K562 (cell line): ENCODE measurements at regions not wholly inside any gene's neighbourhood (a gene's known extent, or its start where the extent isn't known, plus 50 kb on each side); places are given as distances from the start of the nearest gene placed in this dataset.

Experiments used
- CCAR2 ChIP-seq: fragments of 200-400 bp; formaldehyde crosslinking; IDR thresholded peaks from 2 replicates; pipeline ENCODE4 v1.6.1; 2017; ENCODE audit warnings: mild to moderate bottlenecking, low read depth, low read length
- ESRRB ChIP-seq: fragments of 250-450 bp; sonication (Bioruptor Pico); IDR thresholded peaks from 2 replicates; pipeline ENCODE4 v1.5.0; 2020; ENCODE audit warnings: mild to moderate bottlenecking, moderate library complexity, borderline replicate concordance
- GTF2E2 ChIP-seq: fragments of 200-800 bp; sonication (Bioruptor generic); IDR thresholded peaks from 2 replicates; pipeline ENCODE4 v1.6.1; 2016; ENCODE audit warnings: missing genetic modification characterization, missing compliant biosample characterization
- MCM7 ChIP-seq, 2 experiments: fragments of 450-650 bp; IDR thresholded peaks; 2 replicates each; pipeline ENCODE4 v1.6.1; 2016 to 2018
- MEIS2 ChIP-seq: fragments of 450-650 bp; IDR thresholded peaks from 2 replicates; pipeline ENCODE4 v1.6.1; 2014; ENCODE audit warnings: mild to moderate bottlenecking; ENCODE audit not compliant: partially characterized antibody
- NONO ChIP-seq, 2 experiments: fragments of 200-400 bp in 1 of 2; fragments of 450-650 bp in 1 of 2; formaldehyde crosslinking in 1 of 2; IDR thresholded peaks; 2 replicates each; pipeline ENCODE4 v1.6.1; 2017; ENCODE audit warnings: low read depth in 2 of 2, mild to moderate bottlenecking in 2 of 2, moderate library complexity in 2 of 2, low read length in 1 of 2
- POU5F1 ChIP-seq: fragments of 150-350 bp; IDR thresholded peaks from 2 replicates; pipeline ENCODE4 v1.6.1; 2014; ENCODE audit warnings: borderline replicate concordance, low read length, low read depth, mild to moderate bottlenecking; ENCODE audit not compliant: partially characterized antibody
- PTRF ChIP-seq: fragments of 450-650 bp; IDR thresholded peaks from 2 replicates; pipeline ENCODE4 v1.6.1; 2016; ENCODE audit warnings: mild to moderate bottlenecking, missing genetic modification characterization, missing compliant biosample characterization
- RBM22 ChIP-seq: fragments of 200-400 bp; formaldehyde crosslinking; IDR thresholded peaks from 2 replicates; pipeline ENCODE4 v1.6.1; 2018; ENCODE audit warnings: low read length, low read depth; ENCODE audit not compliant: poor library complexity, severe bottlenecking
- RUNX1 ChIP-seq: sonication (generic); IDR thresholded peaks from 2 replicates; pipeline ENCODE4 v1.6.1; 2016; ENCODE audit warnings: antibody characterized with exemption, low read depth
- SREBF2 ChIP-seq: sonication (generic); formaldehyde crosslinking; IDR thresholded peaks from 2 replicates; pipeline ENCODE4 v1.4.0; 2020; ENCODE audit warnings: mild to moderate bottlenecking, missing genetic modification reagents
- TSC22D4 ChIP-seq: fragments of 450-650 bp; IDR thresholded peaks from 2 replicates; pipeline ENCODE4 v1.6.1; 2016; ENCODE audit warnings: missing genetic modification characterization, missing biosample characterization, control low read depth
- ZNF121 ChIP-seq: sonication (generic); formaldehyde crosslinking; conservative IDR thresholded peaks from 2 replicates; pipeline ENCODE4 v1.8.0; 2022; ENCODE audit warnings: missing genetic modification reagents
- ZNF143 ChIP-seq: sonication (generic); formaldehyde crosslinking; IDR thresholded peaks from 2 replicates; pipeline ENCODE4 v1.9.0; 2022; ENCODE audit warnings: mild to moderate bottlenecking, missing genetic modification reagents
- ZNF324 ChIP-seq: fragments of 250-450 bp; sonication (Bioruptor Pico); IDR thresholded peaks from 2 replicates; pipeline ENCODE4 v1.4.0; 2020; ENCODE audit warnings: mild to moderate bottlenecking
- ZNF347 ChIP-seq: fragments of 450-650 bp; formaldehyde crosslinking; IDR thresholded peaks from 2 replicates; pipeline ENCODE4 v1.4.0; 2020; ENCODE audit warnings: low read depth, mild to moderate bottlenecking, moderate library complexity
- TF ChIP-seq, protein P1 (sequence below): fragments of 450-650 bp; formaldehyde crosslinking; IDR thresholded peaks from 2 replicates; pipeline ENCODE4 v1.4.0; 2020; ENCODE audit warnings: mild to moderate bottlenecking, moderate library complexity
- TF ChIP-seq, protein P2 (sequence below): fragments of 450-650 bp; formaldehyde crosslinking; IDR thresholded peaks from 2 replicates; pipeline ENCODE4 v1.4.0; 2020; ENCODE audit warnings: mild to moderate bottlenecking
- TF ChIP-seq, protein P3 (sequence below): fragments of 250-450 bp; sonication (Bioruptor Pico); IDR thresholded peaks from 2 replicates; pipeline ENCODE4 v1.9.0; 2021; ENCODE audit warnings: mild to moderate bottlenecking, inconsistent platforms
- TF ChIP-seq, protein P4 (sequence below): fragments of 250-450 bp; sonication (Bioruptor Pico); IDR thresholded peaks from 2 replicates; pipeline ENCODE4 v1.5.0; 2020; ENCODE audit warnings: mild to moderate bottlenecking
- TF ChIP-seq, protein P5 (sequence below): fragments of 450-650 bp; IDR thresholded peaks from 2 replicates; pipeline ENCODE4 v1.6.1; 2016; ENCODE audit warnings: borderline replicate concordance

DNA sequence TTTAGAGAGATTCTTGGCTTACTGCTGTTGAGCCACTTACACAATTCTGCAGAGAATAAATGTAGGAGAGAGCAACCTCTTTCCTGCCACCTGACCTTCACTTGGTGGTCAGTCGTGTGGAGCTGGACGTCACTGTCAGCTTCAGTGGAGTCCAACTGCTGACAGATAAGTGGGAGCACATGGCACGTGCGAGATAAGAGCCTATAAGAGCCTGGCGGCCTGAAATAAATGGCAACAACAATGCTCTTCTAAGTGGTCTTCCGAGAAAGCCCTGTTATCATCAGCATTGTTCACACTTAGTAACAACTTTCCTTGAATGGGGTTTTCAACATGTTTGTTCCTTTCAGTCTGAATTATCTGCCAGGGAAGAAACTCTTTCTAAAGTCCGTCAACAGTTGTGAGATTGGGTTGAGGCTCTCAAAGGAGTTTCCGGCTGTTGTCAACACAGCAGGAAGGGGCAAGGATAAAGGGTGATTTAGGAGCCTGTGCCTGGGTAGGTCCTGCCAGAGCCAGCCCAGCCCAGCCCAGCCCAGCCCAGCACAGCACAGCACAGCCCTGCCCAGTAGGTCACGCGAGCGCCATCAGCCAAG lies 57.2 kb upstream of the RUNX1 start (continued):
- no peak for TF ChIP-seq POU5F1
- TF ChIP-seq ZNF324 (CRISPR knock-in tag) = no peak
- peak; percentile 65; the same call in 1 of the 2 replicates for TF ChIP-seq RUNX1
- TF ChIP-seq, protein P1, sequence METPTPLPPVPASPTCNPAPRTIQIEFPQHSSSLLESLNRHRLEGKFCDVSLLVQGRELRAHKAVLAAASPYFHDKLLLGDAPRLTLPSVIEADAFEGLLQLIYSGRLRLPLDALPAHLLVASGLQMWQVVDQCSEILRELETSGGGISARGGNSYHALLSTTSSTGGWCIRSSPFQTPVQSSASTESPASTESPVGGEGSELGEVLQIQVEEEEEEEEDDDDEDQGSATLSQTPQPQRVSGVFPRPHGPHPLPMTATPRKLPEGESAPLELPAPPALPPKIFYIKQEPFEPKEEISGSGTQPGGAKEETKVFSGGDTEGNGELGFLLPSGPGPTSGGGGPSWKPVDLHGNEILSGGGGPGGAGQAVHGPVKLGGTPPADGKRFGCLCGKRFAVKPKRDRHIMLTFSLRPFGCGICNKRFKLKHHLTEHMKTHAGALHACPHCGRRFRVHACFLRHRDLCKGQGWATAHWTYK = peak; percentile 97
- TF ChIP-seq, protein P2, sequence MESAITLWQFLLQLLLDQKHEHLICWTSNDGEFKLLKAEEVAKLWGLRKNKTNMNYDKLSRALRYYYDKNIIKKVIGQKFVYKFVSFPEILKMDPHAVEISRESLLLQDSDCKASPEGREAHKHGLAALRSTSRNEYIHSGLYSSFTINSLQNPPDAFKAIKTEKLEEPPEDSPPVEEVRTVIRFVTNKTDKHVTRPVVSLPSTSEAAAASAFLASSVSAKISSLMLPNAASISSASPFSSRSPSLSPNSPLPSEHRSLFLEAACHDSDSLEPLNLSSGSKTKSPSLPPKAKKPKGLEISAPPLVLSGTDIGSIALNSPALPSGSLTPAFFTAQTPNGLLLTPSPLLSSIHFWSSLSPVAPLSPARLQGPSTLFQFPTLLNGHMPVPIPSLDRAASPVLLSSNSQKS (CRISPR knock-in tag) = no peak
- TF ChIP-seq, protein P3, sequence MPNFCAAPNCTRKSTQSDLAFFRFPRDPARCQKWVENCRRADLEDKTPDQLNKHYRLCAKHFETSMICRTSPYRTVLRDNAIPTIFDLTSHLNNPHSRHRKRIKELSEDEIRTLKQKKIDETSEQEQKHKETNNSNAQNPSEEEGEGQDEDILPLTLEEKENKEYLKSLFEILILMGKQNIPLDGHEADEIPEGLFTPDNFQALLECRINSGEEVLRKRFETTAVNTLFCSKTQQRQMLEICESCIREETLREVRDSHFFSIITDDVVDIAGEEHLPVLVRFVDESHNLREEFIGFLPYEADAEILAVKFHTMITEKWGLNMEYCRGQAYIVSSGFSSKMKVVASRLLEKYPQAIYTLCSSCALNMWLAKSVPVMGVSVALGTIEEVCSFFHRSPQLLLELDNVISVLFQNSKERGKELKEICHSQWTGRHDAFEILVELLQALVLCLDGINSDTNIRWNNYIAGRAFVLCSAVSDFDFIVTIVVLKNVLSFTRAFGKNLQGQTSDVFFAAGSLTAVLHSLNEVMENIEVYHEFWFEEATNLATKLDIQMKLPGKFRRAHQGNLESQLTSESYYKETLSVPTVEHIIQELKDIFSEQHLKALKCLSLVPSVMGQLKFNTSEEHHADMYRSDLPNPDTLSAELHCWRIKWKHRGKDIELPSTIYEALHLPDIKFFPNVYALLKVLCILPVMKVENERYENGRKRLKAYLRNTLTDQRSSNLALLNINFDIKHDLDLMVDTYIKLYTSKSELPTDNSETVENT = no peak
- TF ChIP-seq MEIS2 = peak; percentile 99
- TF ChIP-seq NONO (IDR thresholded peaks at IDR 0.05; ENCODE audit: low read depth in 2 of 2, low read length in 1 of 2) = 0 out of 4 replicates have a peak, but pooled peaks of 1 of the 2 experiments have one; percentile 60
- TF ChIP-seq CCAR2 = no peak
- TF ChIP-seq GTF2E2 (tag) = no peak; the same call in 1 of the 2 replicates
- TF ChIP-seq MCM7 (IDR thresholded peaks at IDR 0.05) = no peak
- no peak for TF ChIP-seq ZNF347 (CRISPR knock-in tag)
- TF ChIP-seq ZNF121 (CRISPR knock-in tag) = no peak
- TF ChIP-seq PTRF (tag) = no peak
- TF ChIP-seq TSC22D4 (tag) = no peak
- TF ChIP-seq, protein P4, sequence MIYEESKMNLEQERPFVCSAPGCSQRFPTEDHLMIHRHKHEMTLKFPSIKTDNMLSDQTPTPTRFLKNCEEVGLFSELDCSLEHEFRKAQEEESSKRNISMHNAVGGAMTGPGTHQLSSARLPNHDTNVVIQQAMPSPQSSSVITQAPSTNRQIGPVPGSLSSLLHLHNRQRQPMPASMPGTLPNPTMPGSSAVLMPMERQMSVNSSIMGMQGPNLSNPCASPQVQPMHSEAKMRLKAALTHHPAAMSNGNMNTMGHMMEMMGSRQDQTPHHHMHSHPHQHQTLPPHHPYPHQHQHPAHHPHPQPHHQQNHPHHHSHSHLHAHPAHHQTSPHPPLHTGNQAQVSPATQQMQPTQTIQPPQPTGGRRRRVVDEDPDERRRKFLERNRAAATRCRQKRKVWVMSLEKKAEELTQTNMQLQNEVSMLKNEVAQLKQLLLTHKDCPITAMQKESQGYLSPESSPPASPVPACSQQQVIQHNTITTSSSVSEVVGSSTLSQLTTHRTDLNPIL (CRISPR knock-in tag) = no peak
- TF ChIP-seq RBM22 = no peak
- no peak for TF ChIP-seq SREBF2
- no peak for TF ChIP-seq ZNF143 (CRISPR knock-in tag)
- TF ChIP-seq ESRRB = no peak
- TF ChIP-seq, protein P5, sequence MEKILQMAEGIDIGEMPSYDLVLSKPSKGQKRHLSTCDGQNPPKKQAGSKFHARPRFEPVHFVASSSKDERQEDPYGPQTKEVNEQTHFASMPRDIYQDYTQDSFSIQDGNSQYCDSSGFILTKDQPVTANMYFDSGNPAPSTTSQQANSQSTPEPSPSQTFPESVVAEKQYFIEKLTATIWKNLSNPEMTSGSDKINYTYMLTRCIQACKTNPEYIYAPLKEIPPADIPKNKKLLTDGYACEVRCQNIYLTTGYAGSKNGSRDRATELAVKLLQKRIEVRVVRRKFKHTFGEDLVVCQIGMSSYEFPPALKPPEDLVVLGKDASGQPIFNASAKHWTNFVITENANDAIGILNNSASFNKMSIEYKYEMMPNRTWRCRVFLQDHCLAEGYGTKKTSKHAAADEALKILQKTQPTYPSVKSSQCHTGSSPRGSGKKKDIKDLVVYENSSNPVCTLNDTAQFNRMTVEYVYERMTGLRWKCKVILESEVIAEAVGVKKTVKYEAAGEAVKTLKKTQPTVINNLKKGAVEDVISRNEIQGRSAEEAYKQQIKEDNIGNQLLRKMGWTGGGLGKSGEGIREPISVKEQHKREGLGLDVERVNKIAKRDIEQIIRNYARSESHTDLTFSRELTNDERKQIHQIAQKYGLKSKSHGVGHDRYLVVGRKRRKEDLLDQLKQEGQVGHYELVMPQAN = peak; percentile 58; the same call in 1 of the 2 replicates
